ENCODE measurements at regions not wholly inside any gene's neighbourhood (a gene's known extent, or its start where the extent isn't known, plus 50 kb on each side); places are given as distances from the start of the nearest gene placed in this dataset.

DNA sequence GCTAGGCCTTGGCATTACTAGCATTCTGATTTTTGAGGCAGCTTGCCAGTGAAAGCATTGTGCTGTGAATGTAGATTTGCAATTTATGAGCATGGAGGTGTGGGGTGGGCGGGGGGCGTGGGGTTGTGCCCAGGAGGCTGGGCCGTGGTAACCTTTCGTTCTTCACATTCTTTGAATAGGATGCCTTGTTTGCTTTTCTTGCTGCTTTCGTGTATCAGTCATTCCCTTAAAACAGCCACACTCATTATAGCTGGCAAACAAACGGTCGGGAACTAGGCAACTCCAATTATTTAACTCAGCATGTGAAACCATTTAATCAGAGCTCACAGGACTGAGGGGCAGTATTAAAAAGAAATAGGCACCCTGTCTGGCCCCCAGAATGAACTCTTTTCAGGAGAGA, 115.9 kb upstream of the PELI2 start:
- TF ChIP-seq, protein P1, sequence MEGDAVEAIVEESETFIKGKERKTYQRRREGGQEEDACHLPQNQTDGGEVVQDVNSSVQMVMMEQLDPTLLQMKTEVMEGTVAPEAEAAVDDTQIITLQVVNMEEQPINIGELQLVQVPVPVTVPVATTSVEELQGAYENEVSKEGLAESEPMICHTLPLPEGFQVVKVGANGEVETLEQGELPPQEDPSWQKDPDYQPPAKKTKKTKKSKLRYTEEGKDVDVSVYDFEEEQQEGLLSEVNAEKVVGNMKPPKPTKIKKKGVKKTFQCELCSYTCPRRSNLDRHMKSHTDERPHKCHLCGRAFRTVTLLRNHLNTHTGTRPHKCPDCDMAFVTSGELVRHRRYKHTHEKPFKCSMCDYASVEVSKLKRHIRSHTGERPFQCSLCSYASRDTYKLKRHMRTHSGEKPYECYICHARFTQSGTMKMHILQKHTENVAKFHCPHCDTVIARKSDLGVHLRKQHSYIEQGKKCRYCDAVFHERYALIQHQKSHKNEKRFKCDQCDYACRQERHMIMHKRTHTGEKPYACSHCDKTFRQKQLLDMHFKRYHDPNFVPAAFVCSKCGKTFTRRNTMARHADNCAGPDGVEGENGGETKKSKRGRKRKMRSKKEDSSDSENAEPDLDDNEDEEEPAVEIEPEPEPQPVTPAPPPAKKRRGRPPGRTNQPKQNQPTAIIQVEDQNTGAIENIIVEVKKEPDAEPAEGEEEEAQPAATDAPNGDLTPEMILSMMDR (IDR thresholded peaks at IDR 0.05): no peak
- TF ChIP-seq POLR2AphosphoS5 (IDR thresholded peaks at IDR 0.05) (no peak), POLR2A (IDR thresholded peaks at IDR 0.05) (no peak)
